A549 (cell line): ENCODE measurements at regions not wholly inside any gene's neighbourhood (a gene's known extent, or its start where the extent isn't known, plus 50 kb on each side); places are given as distances from the start of the nearest gene placed in this dataset.

ENCODE experiments used
- BCL3 ChIP-seq: fragments of >200 bp; sonication (Bioruptor Twin); formaldehyde crosslinking; IDR thresholded peaks from 3 replicates; pipeline ENCODE4 v1.6.1; 2016
- CEBPB ChIP-seq, 2 experiments: fragments of >200 bp in 1 of 2; sonication (Bioruptor Twin) in 1 of 2; formaldehyde crosslinking in 1 of 2; IDR thresholded peaks; 2 replicates each; pipeline ENCODE4 v1.6.1; 2012 to 2016
- CTCF ChIP-seq: fragments of >200 bp; sonication (Bioruptor Twin); formaldehyde crosslinking; IDR thresholded peaks from 3 replicates; pipeline ENCODE4 v1.5.1; 2016
- MAFK ChIP-seq: fragments of 450-650 bp; IDR thresholded peaks from 2 replicates; pipeline ENCODE4 v1.6.1; 2014; ENCODE audit not compliant: partially characterized antibody
- MAX ChIP-seq: IDR thresholded peaks from 2 replicates; pipeline ENCODE4 v1.6.1; 2012
- NPAS2 ChIP-seq: fragments of 250-450 bp; sonication (Bioruptor Pico); IDR thresholded peaks from 2 replicates; pipeline ENCODE4 v1.8.0; 2022; ENCODE audit warnings: mild to moderate bottlenecking, moderate library complexity, borderline replicate concordance
- POLR2A ChIP-seq: IDR thresholded peaks from 2 replicates; pipeline ENCODE4 v1.6.1; 2012; ENCODE audit warnings: mild to moderate bottlenecking, low read length
- POLR2AphosphoS2 ChIP-seq: conservative IDR thresholded peaks from 2 replicates; pipeline ENCODE4 v1.6.1; 2012; ENCODE audit warnings: low read length, improper control_type of control experiment, inconsistent platforms
- RAD21 ChIP-seq, 2 experiments: fragments of >200 bp in 1 of 2; sonication (Bioruptor Twin) in 1 of 2; formaldehyde crosslinking in 1 of 2; IDR thresholded peaks in 1 of 2; conservative IDR thresholded peaks in 1 of 2; 2 replicates in 1 of 2; 3 replicates in 1 of 2; pipeline ENCODE4 v1.6.1; 2012 to 2018; ENCODE audit warnings: inconsistent platforms in 1 of 2
- REST ChIP-seq: fragments of 200-600 bp; sonication (generic); IDR thresholded peaks from 2 replicates; pipeline ENCODE4 v1.6.1; 2016; ENCODE audit warnings: antibody characterized with exemption, mild to moderate bottlenecking, moderate library complexity
- RFX5 ChIP-seq: fragments of 450-650 bp; IDR thresholded peaks from 2 replicates; pipeline ENCODE4 v1.7.1; 2014; ENCODE audit warnings: antibody characterized with exemption, mild to moderate bottlenecking, moderate library complexity

- TF ChIP-seq REST (no peak), CTCF (no peak), RAD21 (conservative IDR thresholded peaks at IDR 0.05 in 1 of 2, IDR thresholded peaks at IDR 0.05 in 1 of 2) (no peak), RFX5 (no peak), MAFK (no peak), POLR2A (no peak), NPAS2 (CRISPR knock-in tag) (no peak), BCL3 (no peak), MAX (no peak), CEBPB (IDR thresholded peaks at IDR 0.05) (no peak), POLR2AphosphoS2 (no peak)
These were observed 139.5 kb upstream of the NOCT start for GRCh38 chr4:138875891-138876608.
